BLaER1 (cell line): ENCODE measurements at regions not wholly inside any gene's neighbourhood (a gene's known extent, or its start where the extent isn't known, plus 50 kb on each side); places are given as distances from the start of the nearest gene placed in this dataset.

ENCODE experiments used
- H3K27ac ChIP-seq: shearing (Covaris generic); formaldehyde crosslinking; 2 replicates; pipeline ENCODE4 v1.8.1; 2022
- H3K27me3 ChIP-seq: shearing (Covaris generic); formaldehyde crosslinking; 2 replicates; pipeline ENCODE4 v1.8.1; 2022
- H3K36me3 ChIP-seq: shearing (Covaris generic); formaldehyde crosslinking; 2 replicates; pipeline ENCODE4 v1.8.1; 2022
- H3K4me1 ChIP-seq: shearing (Covaris generic); formaldehyde crosslinking; 2 replicates; pipeline ENCODE4 v1.8.1; 2022
- H3K4me2 ChIP-seq: shearing (Covaris generic); formaldehyde crosslinking; 2 replicates; pipeline ENCODE4 v1.8.1; 2022
- H3K4me3 ChIP-seq: shearing (Covaris generic); formaldehyde crosslinking; 2 replicates; pipeline ENCODE4 v1.8.1; 2022
- H3K9ac ChIP-seq: shearing (Covaris generic); formaldehyde crosslinking; 2 replicates; pipeline ENCODE4 v1.8.1; 2022
- H3K9me3 ChIP-seq: shearing (Covaris generic); formaldehyde crosslinking; 2 replicates; pipeline ENCODE4 v1.8.1; 2022
- H4K20me1 ChIP-seq: shearing (Covaris generic); formaldehyde crosslinking; 2 replicates; pipeline ENCODE4 v1.8.1; 2022
- Cebpa-rat ChIP-seq: shearing (Covaris generic); IDR thresholded peaks from 2 replicates; pipeline ENCODE4 v1.8.1; 2022

DNA sequence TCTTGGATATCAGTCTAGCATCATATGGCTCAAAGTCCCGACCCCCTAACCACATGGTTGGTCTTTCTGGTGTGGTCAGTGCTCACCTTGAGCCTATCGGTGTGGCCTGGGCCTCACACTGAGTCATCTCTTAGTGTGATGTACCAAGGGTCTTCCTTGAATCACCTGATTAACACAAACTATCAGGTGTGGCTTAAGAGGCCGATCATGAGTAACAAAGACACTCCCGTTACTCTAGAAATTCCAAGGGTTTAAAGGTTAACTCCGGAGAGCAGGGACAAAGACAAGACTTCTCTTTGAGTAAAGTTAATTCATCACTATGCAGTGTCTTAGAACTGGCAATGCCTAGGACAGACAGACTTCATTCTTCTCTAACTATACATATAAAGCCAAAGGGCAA is 52.3 kb upstream of the ARMC3 start:
- H3K4me2 ChIP-seq: no peak overlapping the region
- H3K9me3 ChIP-seq: peaks cover under 1% of the 10 kb centered on the region; the same call in 1 of the 2 replicates
- H3K9ac ChIP-seq: no peak overlapping the region
- no peaks in the 10 kb centered on the region for H3K4me1 ChIP-seq
- no peaks in the 10 kb centered on the region for H4K20me1 ChIP-seq
- TF ChIP-seq Cebpa-rat: no peak
- H3K4me3 ChIP-seq: no peak overlapping the region
- H3K36me3 ChIP-seq: no peaks in the 10 kb centered on the region
- H3K27me3 ChIP-seq: no peaks in the 10 kb centered on the region
- H3K27ac ChIP-seq: no peak overlapping the region

DNA sequence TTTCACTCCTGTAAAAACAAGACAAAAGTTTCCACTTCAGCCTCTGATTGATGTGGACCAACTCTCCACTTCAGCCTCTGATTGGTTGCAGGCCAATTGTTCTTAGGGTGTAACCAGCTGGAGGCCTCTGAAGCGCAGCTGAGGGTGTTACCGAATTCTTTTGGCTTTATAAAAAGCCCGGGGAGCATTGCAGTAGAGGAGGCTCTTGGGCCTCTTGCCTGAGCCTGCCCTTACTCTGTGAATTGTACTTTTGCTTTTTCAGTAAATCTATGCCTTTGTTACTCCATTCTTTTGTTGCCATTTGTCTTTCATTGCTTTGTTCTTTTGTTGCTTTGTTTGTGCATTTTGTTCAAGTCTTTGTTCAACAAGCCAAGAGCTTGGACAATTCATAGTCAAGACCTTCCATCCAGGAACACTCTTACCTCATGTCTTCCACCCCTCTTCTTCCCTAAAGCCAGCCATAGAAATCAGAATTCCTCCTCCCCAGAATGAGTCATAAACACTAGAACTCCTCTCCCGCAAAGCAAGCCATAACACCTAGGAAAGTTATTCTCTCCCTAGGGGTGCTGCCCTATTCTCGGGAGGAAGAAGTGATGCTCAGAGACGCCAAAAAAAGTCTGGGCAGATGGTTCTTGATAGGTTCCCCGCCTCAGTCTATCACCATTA is 53.5 kb upstream of the ARMC3 start:
- no peak overlapping the region for H3K9ac ChIP-seq
- H3K4me2 ChIP-seq: no peak overlapping the region
- TF ChIP-seq Cebpa-rat: no peak
- H3K27ac ChIP-seq: no peak overlapping the region
- no peaks in the 10 kb centered on the region for H4K20me1 ChIP-seq
- H3K4me1 ChIP-seq: no peaks in the 10 kb centered on the region
- no peak overlapping the region for H3K4me3 ChIP-seq
- H3K36me3 ChIP-seq: no peaks in the 10 kb centered on the region
- H3K9me3 ChIP-seq: no peaks in the 10 kb centered on the region
- H3K27me3 ChIP-seq: no peaks in the 10 kb centered on the region

DNA sequence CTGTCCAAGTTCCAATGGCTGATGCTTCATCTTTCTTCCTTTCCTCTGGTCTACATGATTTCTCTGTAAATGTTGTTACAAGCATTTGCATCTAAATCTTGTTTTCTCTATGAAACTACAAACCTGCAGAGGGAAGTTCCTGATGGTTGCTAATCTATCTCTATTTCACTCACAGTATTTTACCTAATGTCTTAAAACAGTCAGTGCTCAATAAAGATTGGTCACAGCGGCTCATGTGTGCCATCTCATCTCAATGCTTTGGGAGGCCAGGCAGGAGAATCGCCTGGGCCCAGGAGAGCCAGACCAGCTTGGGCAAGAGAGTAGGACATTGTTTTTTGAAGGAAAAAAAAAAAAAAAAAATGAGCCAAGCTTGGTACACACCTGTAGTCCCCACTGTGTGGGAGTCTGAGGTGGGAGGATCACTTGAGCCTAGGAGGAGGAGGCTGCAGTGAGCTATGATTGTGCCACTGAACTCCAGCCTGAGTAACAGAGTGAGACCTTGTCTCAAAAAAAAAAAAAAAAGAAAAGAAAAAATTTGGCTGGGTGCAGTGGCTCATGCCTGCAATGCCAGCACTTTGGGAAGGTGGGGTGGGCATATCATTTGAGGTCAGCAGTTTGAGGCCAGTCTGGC is 71.3 kb upstream of the ARMC3 start:
- Histone ChIP-seq H3K36me3 (no peaks in the 10 kb centered on the region), H3K4me1 (peaks cover 28% of the 10 kb centered on the region), H3K4me3 (no peak overlapping the region), H4K20me1 (no peaks in the 10 kb centered on the region), H3K27ac (no peak overlapping the region), H3K9me3 (no peaks in the 10 kb centered on the region), H3K27me3 (no peaks in the 10 kb centered on the region), H3K9ac (no peak overlapping the region), H3K4me2 (no peak overlapping the region)
- TF ChIP-seq Cebpa-rat: no peak

DNA sequence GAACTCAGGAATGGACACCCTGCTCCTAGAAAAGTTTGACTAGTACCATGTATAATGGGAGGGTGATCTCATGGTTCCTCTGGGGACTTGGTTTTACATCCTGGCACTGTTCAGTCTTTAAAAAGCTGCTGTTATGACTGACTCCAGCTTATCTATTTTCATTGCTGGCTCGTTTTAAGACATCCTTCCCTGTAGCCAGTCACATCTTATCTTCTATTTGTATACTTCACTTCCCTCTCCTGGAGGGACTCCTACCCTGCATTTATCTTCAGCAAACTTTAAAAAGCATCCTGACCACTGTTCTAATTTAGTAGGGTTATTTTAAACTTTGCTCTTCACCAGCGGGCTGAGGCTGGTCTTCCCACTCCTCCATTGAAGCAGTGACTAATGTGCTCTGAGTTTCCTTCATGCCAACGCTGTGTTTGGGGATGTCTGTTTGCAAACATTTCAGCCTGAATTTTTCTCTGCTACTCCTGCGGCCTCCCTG is 72.9 kb upstream of the ARMC3 start:
- Histone ChIP-seq H3K4me2 (peak overlapping the region; percentile 50), H3K27ac (no peak overlapping the region), H3K4me1 (peaks cover 28% of the 10 kb centered on the region), H3K9ac (no peak overlapping the region), H3K27me3 (no peaks in the 10 kb centered on the region), H3K9me3 (no peaks in the 10 kb centered on the region), H3K36me3 (no peaks in the 10 kb centered on the region), H3K4me3 (no peak overlapping the region), H4K20me1 (no peaks in the 10 kb centered on the region)
- TF ChIP-seq Cebpa-rat: no peak

DNA sequence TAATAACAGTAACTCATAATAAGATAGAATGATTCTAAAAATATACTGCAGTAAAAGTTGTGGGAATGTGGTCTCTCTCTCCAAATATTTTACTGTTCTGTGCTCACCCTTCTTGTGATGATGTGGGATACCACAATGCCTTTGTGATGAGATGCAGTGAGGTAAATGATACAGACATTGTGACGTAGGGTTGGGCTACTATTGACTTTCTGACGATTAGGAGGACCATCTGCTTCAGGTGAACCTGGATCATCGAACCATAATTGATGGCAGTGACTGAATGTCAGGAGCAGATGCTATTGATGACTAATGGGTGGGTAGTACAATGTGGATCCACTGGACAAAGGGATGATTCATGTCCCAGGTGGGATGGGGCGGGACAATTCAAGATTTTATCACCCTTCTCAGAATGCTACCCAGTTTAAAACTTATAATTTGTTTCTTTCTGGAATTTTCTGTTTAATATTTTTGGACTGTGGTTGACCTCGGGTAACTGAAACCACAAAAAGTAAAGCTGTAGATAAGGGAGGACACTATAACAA is 73.9 kb upstream of the ARMC3 start:
- H4K20me1 ChIP-seq: no peaks in the 10 kb centered on the region
- H3K4me3 ChIP-seq: no peak overlapping the region
- H3K27me3 ChIP-seq: no peaks in the 10 kb centered on the region
- H3K4me1 ChIP-seq: peaks cover 36% of the 10 kb centered on the region
- H3K9me3 ChIP-seq: no peaks in the 10 kb centered on the region
- H3K27ac ChIP-seq: no peak overlapping the region
- H3K36me3 ChIP-seq: no peaks in the 10 kb centered on the region
- H3K4me2 ChIP-seq: peak overlapping the region; percentile 50
- H3K9ac ChIP-seq: no peak overlapping the region
- no peak for TF ChIP-seq Cebpa-rat

DNA sequence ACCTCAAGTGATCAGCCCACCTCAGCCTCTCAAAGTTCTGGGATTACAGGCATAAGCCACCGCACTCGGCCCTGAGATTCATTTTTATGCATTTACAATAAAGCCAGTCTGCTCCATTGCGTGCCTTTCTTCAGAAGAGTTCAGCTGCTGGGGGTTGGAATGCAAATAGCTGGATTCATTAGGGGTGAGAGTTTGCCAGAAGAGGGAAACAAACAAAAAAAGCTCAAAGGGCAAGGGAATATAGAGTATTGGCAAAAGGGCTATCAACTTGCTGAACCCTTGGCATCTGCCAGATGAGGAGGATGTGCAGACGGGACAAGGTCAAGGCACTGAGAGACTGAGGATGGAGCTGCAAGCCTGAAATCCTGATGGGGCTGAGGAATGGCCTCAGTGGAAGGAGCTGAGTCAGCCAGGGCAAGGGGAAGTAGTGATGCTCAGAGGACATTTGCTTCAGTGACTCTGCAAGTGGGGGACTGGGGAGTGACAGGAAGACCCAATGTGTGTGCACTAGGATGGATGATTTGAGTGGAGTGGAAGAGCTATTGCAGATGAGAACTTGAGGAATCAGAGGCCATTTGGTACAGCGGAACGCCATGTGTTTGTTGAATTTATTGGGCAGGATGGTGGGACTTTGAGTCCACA is 75.0 kb upstream of the ARMC3 start:
- Histone ChIP-seq H3K4me1 (peaks cover 36% of the 10 kb centered on the region), H3K27ac (no peak overlapping the region), H3K9ac (no peak overlapping the region), H3K4me3 (no peak overlapping the region), H3K27me3 (no peaks in the 10 kb centered on the region), H4K20me1 (no peaks in the 10 kb centered on the region), H3K36me3 (no peaks in the 10 kb centered on the region), H3K9me3 (no peaks in the 10 kb centered on the region), H3K4me2 (peak overlapping the region; percentile 50; the same call in 1 of the 2 replicates)
- no peak for TF ChIP-seq Cebpa-rat

DNA sequence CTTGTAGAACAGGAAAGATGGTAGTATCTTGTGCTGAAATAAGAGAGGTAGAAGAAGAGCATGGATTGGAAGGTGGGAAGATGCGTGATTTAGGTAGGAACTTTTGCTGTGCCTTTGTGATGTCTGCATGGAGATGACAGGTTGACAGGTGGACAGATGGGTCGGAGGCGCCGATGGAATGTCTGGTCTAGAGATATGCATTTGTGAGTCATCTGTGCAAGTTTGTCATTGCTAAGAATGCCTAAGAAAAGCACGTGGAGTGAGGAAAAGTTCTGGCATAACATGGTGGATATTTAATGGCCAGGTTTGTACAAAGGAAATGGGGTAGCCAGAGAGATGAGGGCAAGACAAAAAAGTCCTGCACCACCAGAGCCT is 76.0 kb upstream of the ARMC3 start:
- Histone ChIP-seq H3K4me2 (no peak overlapping the region), H4K20me1 (no peaks in the 10 kb centered on the region), H3K27me3 (no peaks in the 10 kb centered on the region), H3K27ac (no peak overlapping the region), H3K4me1 (peaks cover 36% of the 10 kb centered on the region), H3K4me3 (no peak overlapping the region), H3K36me3 (no peaks in the 10 kb centered on the region), H3K9ac (no peak overlapping the region), H3K9me3 (no peaks in the 10 kb centered on the region)
- TF ChIP-seq Cebpa-rat: no peak

DNA sequence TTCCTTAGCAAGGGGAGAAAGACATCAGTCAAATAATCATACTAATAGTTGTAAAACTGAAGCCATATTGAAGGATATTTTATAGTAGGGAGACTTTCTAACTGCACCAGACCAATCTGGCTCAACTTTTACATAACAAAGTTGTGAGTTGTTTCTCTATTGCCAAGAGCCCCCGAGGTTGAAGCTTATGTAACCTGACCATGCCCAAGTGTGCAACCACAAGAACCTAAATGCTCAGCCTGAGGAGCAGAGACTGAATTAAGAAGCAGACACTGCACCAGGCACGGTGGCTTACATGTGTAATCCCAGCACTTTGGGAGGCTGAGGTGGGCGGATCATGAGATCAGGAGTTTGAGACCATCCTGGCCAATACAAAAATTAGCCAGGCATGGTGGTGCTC is 77.3 kb upstream of the ARMC3 start:
- H3K4me3 ChIP-seq: no peak overlapping the region
- no peaks in the 10 kb centered on the region for H3K9me3 ChIP-seq
- H3K4me2 ChIP-seq: no peak overlapping the region
- H3K27me3 ChIP-seq: no peaks in the 10 kb centered on the region
- no peak overlapping the region for H3K27ac ChIP-seq
- TF ChIP-seq Cebpa-rat: no peak
- no peaks in the 10 kb centered on the region for H3K36me3 ChIP-seq
- H3K4me1 ChIP-seq: peaks cover 34% of the 10 kb centered on the region
- no peak overlapping the region for H3K9ac ChIP-seq
- no peaks in the 10 kb centered on the region for H4K20me1 ChIP-seq

DNA sequence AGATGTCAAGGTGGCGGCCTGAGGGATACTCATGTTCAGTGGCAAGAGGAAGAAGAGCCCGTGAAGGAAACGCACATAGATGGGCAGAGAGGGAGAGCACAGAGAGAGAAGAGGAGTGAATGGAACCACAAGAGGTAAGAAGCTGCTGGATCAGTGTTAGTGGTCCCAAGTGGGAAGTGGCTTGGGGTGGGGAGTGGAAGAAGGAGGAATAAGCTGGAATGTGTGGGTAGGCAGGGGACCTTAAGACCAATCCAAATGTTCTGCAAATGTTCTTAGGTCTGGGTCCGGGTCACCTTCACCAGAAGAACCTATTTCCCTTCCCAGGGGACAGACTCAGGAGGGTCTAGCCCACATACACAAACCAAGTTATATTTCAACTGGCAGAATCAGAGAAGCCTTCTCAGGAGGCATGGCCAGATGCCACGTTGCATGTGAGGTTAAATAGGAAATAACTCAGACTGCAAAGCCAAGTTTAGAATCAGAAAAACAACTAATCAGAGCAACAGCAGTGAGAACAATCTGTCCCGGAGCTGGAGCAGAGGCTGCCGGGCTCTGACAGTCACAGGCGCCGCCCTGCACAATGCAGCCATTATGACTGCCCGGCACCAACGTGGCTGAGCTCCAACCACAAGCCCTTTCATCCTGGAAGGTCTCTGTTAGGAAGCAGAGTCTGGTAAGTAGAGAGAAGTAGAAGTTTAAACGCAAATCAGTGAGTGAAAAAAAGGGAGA is 78.6 kb upstream of the ARMC3 start:
- Histone ChIP-seq H3K4me2 (no peak overlapping the region), H3K4me1 (peaks cover 21% of the 10 kb centered on the region), H3K9ac (no peak overlapping the region), H3K27ac (no peak overlapping the region), H4K20me1 (no peaks in the 10 kb centered on the region), H3K9me3 (no peaks in the 10 kb centered on the region), H3K36me3 (no peaks in the 10 kb centered on the region), H3K4me3 (no peak overlapping the region), H3K27me3 (no peaks in the 10 kb centered on the region)
- TF ChIP-seq Cebpa-rat: no peak
